Parathyroid adenoma (tissue), 2 donors: ENCODE measurements at regions not wholly inside any gene's neighbourhood (a gene's known extent, or its start where the extent isn't known, plus 50 kb on each side); places are given as distances from the start of the nearest gene placed in this dataset.
"Not testable (repeated sequence)": the region's sequence is repeated elsewhere in the genome, so short reads cannot be mapped to it uniquely, and the experiment has no call there.

Source experiments
- H2AFZ ChIP-seq: fragments of 300-600 bp; sonication (generic); one replicate; pipeline ENCODE4 v1.7.0; 2017; ENCODE audit warnings: antibody characterized with exemption, mild to moderate bottlenecking
- H3K27ac ChIP-seq: fragments of 300-600 bp; sonication (generic); one replicate; pipeline ENCODE4 v1.7.0; 2017
- H3K27me3 ChIP-seq: fragments of 300-600 bp; sonication (generic); one replicate; pipeline ENCODE4 v1.7.0; 2017; ENCODE audit warnings: low read length; ENCODE audit not compliant: control insufficient read depth, insufficient read depth
- H3K36me3 ChIP-seq: fragments of 300-600 bp; sonication (generic); one replicate; pipeline ENCODE4 v1.7.0; 2017; ENCODE audit warnings: low read length; ENCODE audit not compliant: control insufficient read depth, insufficient read depth
- H3K4me1 ChIP-seq: fragments of 300-600 bp; sonication (generic); one replicate; pipeline ENCODE4 v1.7.0; 2017; ENCODE audit warnings: control low read depth
- H3K4me2 ChIP-seq: fragments of 300-600 bp; sonication (generic); one replicate; pipeline ENCODE4 v1.7.0; 2017; ENCODE audit warnings: low read length
- H3K4me3 ChIP-seq: fragments of 300-600 bp; sonication (generic); one replicate; pipeline ENCODE4 v1.7.0; 2017; ENCODE audit warnings: low read depth, low read length
- H3K79me2 ChIP-seq: fragments of 300-600 bp; sonication (generic); one replicate; pipeline ENCODE4 v1.7.0; 2017; ENCODE audit warnings: control low read depth
- H3K9ac ChIP-seq: fragments of 300-600 bp; sonication (generic); one replicate; pipeline ENCODE4 v1.7.0; 2017; ENCODE audit warnings: mild to moderate bottlenecking
- H3K9me3 ChIP-seq: fragments of 300-600 bp; sonication (generic); one replicate; pipeline ENCODE4 v1.7.0; 2017; ENCODE audit warnings: low read length; ENCODE audit not compliant: control insufficient read depth
- CTCF ChIP-seq: fragments of 300-600 bp; sonication (generic); IDR thresholded peaks from one replicate; pipeline ENCODE4 v1.7.0; 2017; ENCODE audit warnings: antibody characterized with exemption, mild to moderate bottlenecking
- donor health status: primary hyperparathyroidism.

- Histone ChIP-seq H3K27me3 (no peaks in the 10 kb centered on the region), H3K9me3 (no peaks in the 10 kb centered on the region), H3K27ac (peak overlapping the region; percentile 56), H3K4me1 (peaks cover 17% of the 10 kb centered on the region), H3K4me2 (peak overlapping the region; percentile 16), H3K79me2 (peaks cover 63% of the 10 kb centered on the region), H3K4me3 (peak overlapping the region; percentile 23), H3K36me3 (no peaks in the 10 kb centered on the region), H3K9ac (no peak overlapping the region), H2AFZ (no peak overlapping the region)
- TF ChIP-seq CTCF = no peak
These were observed 77.2 kb downstream of the UTRN start for GRCh38 chr6:144362042-144363018.

- no peak for TF ChIP-seq CTCF
- no peaks in the 10 kb centered on the region for H3K9me3 ChIP-seq
- H3K4me1 ChIP-seq = peaks cover 17% of the 10 kb centered on the region
- H3K4me3 ChIP-seq = no peak overlapping the region
- H3K36me3 ChIP-seq = no peaks in the 10 kb centered on the region
- no peak overlapping the region for H3K4me2 ChIP-seq
- no peak overlapping the region for H3K27ac ChIP-seq
- H3K9ac ChIP-seq = no peak overlapping the region
- no peak overlapping the region for H2AFZ ChIP-seq
- no peaks in the 10 kb centered on the region for H3K27me3 ChIP-seq
- H3K79me2 ChIP-seq = peaks cover 67% of the 10 kb centered on the region
These were observed 79.1 kb downstream of the UTRN start for GRCh38 chr6:144364208-144364720.

GRCh38 chr6:144364782-144365181, 79.6 kb downstream of the UTRN start:
- Histone ChIP-seq H2AFZ (no peak overlapping the region), H3K27ac (no peak overlapping the region), H3K79me2 (peaks cover 69% of the 10 kb centered on the region), H3K4me3 (no peak overlapping the region), H3K27me3 (no peaks in the 10 kb centered on the region), H3K9ac (no peak overlapping the region), H3K4me2 (no peak overlapping the region), H3K9me3 (no peaks in the 10 kb centered on the region), H3K4me1 (peaks cover 17% of the 10 kb centered on the region), H3K36me3 (no peaks in the 10 kb centered on the region)
- TF ChIP-seq CTCF = no peak

- Histone ChIP-seq H3K79me2 (peaks cover 70% of the 10 kb centered on the region), H3K9ac (no peak overlapping the region), H2AFZ (no peak overlapping the region), H3K4me3 (no peak overlapping the region), H3K4me1 (peaks cover 17% of the 10 kb centered on the region), H3K4me2 (no peak overlapping the region), H3K9me3 (no peaks in the 10 kb centered on the region), H3K36me3 (no peaks in the 10 kb centered on the region), H3K27me3 (no peaks in the 10 kb centered on the region), H3K27ac (no peak overlapping the region)
- no peak for TF ChIP-seq CTCF
These were observed 80.1 kb downstream of the UTRN start for GRCh38 chr6:144365271-144365670.

- not testable (repeated sequence) for H3K9ac ChIP-seq, H3K27me3 ChIP-seq
These were observed 84.6 kb downstream of the UTRN start for GRCh38 chr6:144369696-144370095.

More at GRCh38 chr6:144369696-144370095, 84.6 kb downstream of the UTRN start:
- not testable (repeated sequence) for H3K4me1 ChIP-seq, H3K27ac ChIP-seq, H3K4me3 ChIP-seq, H3K36me3 ChIP-seq, H3K4me2 ChIP-seq, H3K9me3 ChIP-seq, H2AFZ ChIP-seq
- peaks cover 60% of the 10 kb centered on the region for H3K79me2 ChIP-seq
